ENCODE measurements at regions not wholly inside any gene's neighbourhood (a gene's known extent, or its start where the extent isn't known, plus 50 kb on each side); places are given as distances from the start of the nearest gene placed in this dataset.

- Histone ChIP-seq H2AFZ (ENCODE audit: low read length) (0 out of 2 replicates have a peak overlapping the region, but pooled peaks have one; percentile 45), H3K4ac (replicated peaks; ENCODE audit: insufficient read length, low read depth, low read length) (peak overlapping the region; percentile 74), H2BK20ac (ENCODE audit: low read length) (peak overlapping the region; percentile 3; the same call in 1 of the 2 replicates), H3K4me1 (replicated peaks in 1 of 4; ENCODE audit: control insufficient read depth in 3 of 4, insufficient read depth in 4 of 4, low read length in 3 of 4) (peaks cover 0 to 8% (median 2%) of the 10 kb centered on the region in 4 experiments; a peak in 3 of 7 replicates), H3K56ac (replicated peaks; ENCODE audit: insufficient read length, low read depth, low read length) (peak overlapping the region; percentile 100), H3K4me2 (ENCODE audit: insufficient read depth in 1 of 2, low read depth in 2 of 2, low read length in 2 of 2) (peak overlapping the region; percentile 74 to 100), H3K14ac (ENCODE audit: insufficient read length) (no peak overlapping the region), H3K4me3 (ENCODE audit: extremely low read depth in 1 of 4, insufficient read depth in 2 of 4, low read depth in 3 of 4, low read length in 4 of 4) (peak overlapping the region in 3 of 4 experiments; percentile 66 to 70 (median 70); a peak in 3 of 8 replicates), H3K9ac (replicated peaks in 1 of 4; ENCODE audit: extremely low read depth in 1 of 4, low read depth in 3 of 4, low read length in 3 of 4) (no peak overlapping the region; a peak in 1 of 7 replicates), H4K5ac (ENCODE audit: insufficient read length, low read depth, low read length) (no peak overlapping the region), H2BK15ac (ENCODE audit: low read length) (peak overlapping the region; percentile 97), H3K23me2 (ENCODE audit: low read depth, low read length) (peaks cover 16% of the 10 kb centered on the region), H4K8ac (ENCODE audit: extremely low read depth, insufficient read depth, low read length) (no peak overlapping the region), H4K91ac (replicated peaks; ENCODE audit: insufficient read length, low read length) (peak overlapping the region; percentile 88), H2BK12ac (ENCODE audit: low read depth, low read length) (peak overlapping the region; percentile 82; the same call in 1 of the 2 replicates), H3K27me3 (replicated peaks in 1 of 4; ENCODE audit: control insufficient read depth in 3 of 4, extremely low read depth in 1 of 4, insufficient read depth in 3 of 4, low read length in 3 of 4) (peaks cover 0 to 12% (median 2%) of the 10 kb centered on the region in 4 experiments; a peak in 4 of 7 replicates), H2BK5ac (ENCODE audit: low read depth, low read length) (0 out of 2 replicates have a peak overlapping the region, but pooled peaks have one; percentile 16), H2AK5ac (ENCODE audit: low read depth, low read length) (peak overlapping the region; percentile 96), H3K23ac (ENCODE audit: insufficient read length) (peak overlapping the region; percentile 19), H3K79me2 (ENCODE audit: control insufficient read depth in 1 of 2, insufficient read depth in 2 of 2, low read length in 2 of 2) (no peaks in the 10 kb centered on the region), H3K27ac (ENCODE audit: low read depth, low read length) (no peak overlapping the region), H3K79me1 (ENCODE audit: low read depth, low read length) (peaks cover 9% of the 10 kb centered on the region; the same call in 1 of the 2 replicates), H3K18ac (ENCODE audit: extremely low read depth, low read length) (no peak overlapping the region), H2BK120ac (replicated peaks; ENCODE audit: low read depth, low read length) (no peak overlapping the region), H4K20me1 (replicated peaks in 1 of 2; ENCODE audit: control insufficient read depth in 1 of 2, insufficient read depth in 2 of 2, low read length in 2 of 2) (peaks cover 0 to 10% of the 10 kb centered on the region in 2 experiments), H3K9me3 (ENCODE audit: insufficient read depth in 2 of 2, low read depth in 1 of 2, low read length in 1 of 2) (no peaks in the 10 kb centered on the region), H3K36me3 (ENCODE audit: control insufficient read depth in 2 of 4, insufficient read depth in 4 of 4, low read length in 3 of 4) (no peaks in the 10 kb centered on the region; a peak in 1 of 8 replicates)
- no peak for TF ChIP-seq CBX5 (IDR thresholded peaks at IDR 0.05; ENCODE audit: low read depth, low read length)
- TF ChIP-seq TCF12 (IDR thresholded peaks at IDR 0.05; ENCODE audit: low read depth, low read length): no peak
- WGBS, 2 experiments (ENCODE audit: extremely low coverage in 1 of 2, insufficient coverage in 1 of 2, insufficient read length in 1 of 2, insufficient replicate concordance in 2 of 2, low coverage in 1 of 2, low lambda C conversion rate in 2 of 2, missing lambda C conversion rate in 1 of 2): 75% methylated on average over 14 of the region's 14 CpGs; no CpG with 5 or more reads in 1 of the 2 experiments
- ChIA-PET POLR2A (ENCODE audit: partially characterized antibody) (interaction anchor here (0.6 to 2.0 kb wide), 3 partner anchors 8 to 18 kb away, joined by 3 to 13 read pairs (median 3); no protein-coding TSS in a partner anchor), CTCF (ENCODE audit: partially characterized antibody) (no interaction called here)
- FAIRE-seq (peak; percentile 65), DNase-seq (ENCODE audit: low read depth in 1 of 2, low spot score in 2 of 2) (no peak)
Observed at GRCh38 chr9:36764364-36765076, 191.8 kb downstream of the MELK start.

Measured in H1 (cell line).